ENCODE measurements at regions not wholly inside any gene's neighbourhood (a gene's known extent, or its start where the extent isn't known, plus 50 kb on each side); places are given as distances from the start of the nearest gene placed in this dataset.
"Not testable (repeated sequence)": the region's sequence is repeated elsewhere in the genome, so short reads cannot be mapped to it uniquely, and the experiment has no call there.

DNA sequence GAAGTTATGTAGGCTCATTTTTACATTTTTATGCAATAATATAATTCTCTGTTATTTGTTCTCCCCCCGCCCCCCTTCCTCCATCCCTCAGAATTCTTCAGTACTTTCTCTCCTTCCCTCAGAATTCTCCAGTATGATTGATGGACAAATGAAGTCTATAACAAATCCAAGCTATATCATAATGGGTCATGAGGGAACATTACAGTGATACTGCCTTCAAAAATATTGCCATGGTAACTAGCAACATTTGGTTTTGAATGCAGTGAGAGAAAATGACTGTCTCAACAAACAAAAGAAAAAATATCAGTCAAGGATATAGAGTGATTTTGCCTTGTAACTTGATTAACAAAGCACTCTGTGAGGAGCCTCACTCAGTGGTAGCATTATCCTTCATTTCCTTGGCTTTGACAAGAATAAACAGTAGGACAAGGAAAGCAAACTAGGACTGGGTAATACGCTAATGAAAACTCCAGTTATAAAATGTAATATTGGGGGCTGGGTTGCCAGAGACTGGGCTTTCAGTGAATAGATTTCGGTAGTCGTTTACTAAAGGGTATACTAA is 392.9 kb upstream of the CRIM1 start:
- in situ Hi-C loops (cut with HindIII; ENCODE audit: low sequenced_read_pairs): no loop called here

- in situ Hi-C loops (cut with HindIII; ENCODE audit: low sequenced_read_pairs): no loop called here
These were observed 395.0 kb upstream of the CRIM1 start for GRCh38 chr2:35960596-35960995.

DNA sequence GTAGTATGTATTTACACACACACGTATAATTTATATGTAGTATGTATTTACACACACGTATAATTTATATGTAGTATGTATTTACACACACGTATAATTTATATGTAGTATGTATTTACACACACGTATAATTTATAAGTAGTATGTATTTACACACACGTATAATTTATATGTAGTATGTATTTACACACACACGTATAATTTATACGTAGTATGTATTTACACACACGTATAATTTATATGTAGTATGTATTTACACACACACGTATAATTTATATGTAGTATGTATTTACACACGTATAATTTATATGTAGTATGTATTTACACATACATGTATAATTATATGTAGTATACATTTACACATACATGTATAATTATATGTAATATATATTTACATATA is 398.5 kb upstream of the CRIM1 start:
- in situ Hi-C loops (cut with HindIII; ENCODE audit: low sequenced_read_pairs): not testable (repeated sequence)

GRCh38 chr2:35946478-35946877 is 409.1 kb upstream of the CRIM1 start:
- in situ Hi-C loops (cut with HindIII; ENCODE audit: low sequenced_read_pairs): no loop called here

DNA sequence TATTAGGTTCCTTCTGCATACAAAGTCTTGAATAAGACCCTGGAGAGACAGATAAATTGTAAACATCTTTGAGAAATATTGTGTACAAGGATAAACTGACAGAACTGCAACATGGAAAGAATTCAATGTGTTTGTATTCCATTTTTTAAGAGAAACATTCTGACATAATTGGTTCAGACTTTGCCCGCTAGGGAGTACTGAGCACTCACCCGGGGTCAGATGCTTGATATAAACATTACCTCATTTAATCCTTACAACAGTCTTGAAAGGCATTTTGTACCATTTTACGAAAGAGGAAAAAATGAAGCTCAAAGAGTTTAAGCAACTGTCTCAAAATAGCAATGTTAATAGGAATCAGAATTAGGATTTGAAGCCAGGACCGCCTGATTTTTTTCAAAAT is 416.7 kb upstream of the CRIM1 start:
- in situ Hi-C loops (cut with HindIII; ENCODE audit: low sequenced_read_pairs): no loop called here

- in situ Hi-C loops (cut with HindIII; ENCODE audit: low sequenced_read_pairs): no loop called here
These were observed 422.5 kb upstream of the CRIM1 start for GRCh38 chr2:35933031-35933430.

DNA sequence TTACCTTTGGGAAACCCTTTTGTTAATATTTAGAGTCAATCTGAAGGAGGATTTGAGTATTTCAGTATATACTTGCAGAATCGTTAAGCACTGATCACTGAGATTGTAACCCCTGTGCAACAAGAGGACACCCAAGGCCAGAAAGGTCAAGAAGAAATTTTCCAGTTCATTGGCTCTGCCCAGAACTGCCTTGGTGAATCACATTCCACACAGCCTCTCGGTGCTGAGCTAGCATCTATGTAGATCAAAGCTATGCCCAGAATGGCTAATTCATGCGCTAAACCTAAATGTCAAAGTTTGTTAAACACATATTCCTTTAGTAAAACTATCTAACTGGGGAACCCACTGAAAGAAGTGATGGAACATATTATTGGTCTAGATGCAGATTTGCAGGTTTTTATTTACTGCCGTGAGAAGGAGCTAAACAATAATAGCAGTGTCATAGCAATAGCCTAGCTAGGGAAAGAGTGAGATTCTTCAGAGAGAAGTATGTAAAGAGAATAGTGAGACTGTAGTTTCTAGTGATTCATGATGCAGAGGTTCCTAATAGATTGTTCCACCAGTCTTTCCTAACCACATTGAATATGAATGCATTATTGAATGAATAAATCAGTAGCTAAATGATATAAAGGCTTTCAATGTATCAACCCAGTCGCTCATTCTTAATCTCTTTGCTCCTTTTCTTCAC is 423.2 kb upstream of the CRIM1 start:
- in situ Hi-C loops (cut with HindIII; ENCODE audit: low sequenced_read_pairs): no loop called here

DNA sequence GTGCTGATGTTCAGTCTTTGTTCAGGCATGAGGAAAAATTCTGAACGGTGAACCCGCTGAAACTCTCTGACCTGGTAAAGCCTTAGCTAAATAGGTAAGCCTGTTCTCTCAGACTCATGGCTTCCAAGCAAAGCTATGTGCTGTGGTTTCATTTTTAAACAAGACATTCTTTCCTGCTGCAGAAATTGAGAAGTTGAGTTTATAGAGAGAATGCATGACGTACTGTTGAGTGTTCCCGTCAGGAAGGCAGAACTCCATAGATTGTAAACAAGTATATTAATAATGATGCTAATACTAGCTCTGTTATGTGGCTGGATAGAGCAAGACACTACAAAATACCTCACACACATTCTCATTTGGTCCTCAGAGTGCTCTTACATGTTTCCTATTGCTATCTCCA is 424.0 kb upstream of the CRIM1 start:
- in situ Hi-C loops (cut with HindIII; ENCODE audit: low sequenced_read_pairs): no loop called here

- in situ Hi-C loops (cut with HindIII; ENCODE audit: low sequenced_read_pairs): no loop called here
These were observed 424.5 kb upstream of the CRIM1 start for GRCh38 chr2:35931115-35931514.

- in situ Hi-C loops (cut with HindIII; ENCODE audit: low sequenced_read_pairs): no loop called here
These were observed 426.0 kb upstream of the CRIM1 start for GRCh38 chr2:35929551-35929950.

- in situ Hi-C loops (cut with HindIII; ENCODE audit: low sequenced_read_pairs): no loop called here
These were observed 435.5 kb upstream of the CRIM1 start for GRCh38 chr2:35920061-35920460.

DNA sequence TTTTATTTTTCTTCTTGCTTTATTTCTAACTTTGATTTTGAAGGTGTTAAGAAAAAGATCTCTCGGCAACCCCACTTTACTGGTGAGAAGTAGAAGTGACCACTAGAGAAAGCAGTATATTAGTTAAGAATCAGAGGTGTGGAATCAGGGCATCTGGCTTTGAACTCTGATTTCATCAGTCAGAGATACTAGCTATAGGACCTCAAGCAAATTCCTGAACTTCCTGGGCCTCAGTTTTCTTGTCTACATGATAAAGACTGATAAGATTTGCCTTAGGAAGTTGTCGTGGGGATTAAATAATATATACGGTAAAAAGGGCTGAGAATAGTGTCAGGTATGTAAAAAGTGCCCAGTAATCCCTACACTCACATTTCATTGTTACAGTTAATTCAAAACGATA is 440.3 kb upstream of the CRIM1 start:
- in situ Hi-C loops (cut with HindIII; ENCODE audit: low sequenced_read_pairs): no loop called here

DNA sequence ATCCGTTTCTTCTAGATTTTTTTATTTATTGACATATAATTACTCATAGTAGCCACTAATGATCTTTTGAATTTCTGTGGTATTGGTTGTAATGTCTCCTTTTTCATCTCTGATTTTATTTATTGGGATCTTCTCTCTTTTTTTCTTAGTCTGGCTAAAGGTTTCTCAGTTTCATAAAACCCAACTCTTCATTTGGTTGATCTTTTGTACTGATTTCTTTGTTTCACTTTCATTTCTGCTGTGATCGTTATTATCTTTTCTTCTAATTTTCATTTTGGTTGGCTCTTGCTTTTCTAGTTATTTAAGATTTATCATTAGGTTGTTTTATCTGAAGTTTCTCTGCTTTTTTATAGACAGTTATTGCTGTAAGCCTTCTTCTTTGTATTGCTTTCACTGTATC is 463.6 kb upstream of the CRIM1 start:
- in situ Hi-C loops (cut with HindIII; ENCODE audit: low sequenced_read_pairs): no loop called here

GRCh38 chr2:35891528-35891927 is 464.1 kb upstream of the CRIM1 start:
- in situ Hi-C loops (cut with HindIII; ENCODE audit: low sequenced_read_pairs): no loop called here

GRCh38 chr2:35887146-35887545 is 468.4 kb upstream of the CRIM1 start:
- in situ Hi-C loops (cut with HindIII; ENCODE audit: low sequenced_read_pairs): no loop called here

GRCh38 chr2:35873921-35874320 is 481.7 kb upstream of the CRIM1 start:
- in situ Hi-C loops (cut with HindIII; ENCODE audit: low sequenced_read_pairs): no loop called here

GRCh38 chr2:35871672-35872071 is 483.9 kb upstream of the CRIM1 start:
- in situ Hi-C loops (cut with HindIII; ENCODE audit: low sequenced_read_pairs): no loop called here

GRCh38 chr2:35870713-35871112 is 484.9 kb upstream of the CRIM1 start:
- in situ Hi-C loops (cut with HindIII; ENCODE audit: low sequenced_read_pairs): no loop called here

DNA sequence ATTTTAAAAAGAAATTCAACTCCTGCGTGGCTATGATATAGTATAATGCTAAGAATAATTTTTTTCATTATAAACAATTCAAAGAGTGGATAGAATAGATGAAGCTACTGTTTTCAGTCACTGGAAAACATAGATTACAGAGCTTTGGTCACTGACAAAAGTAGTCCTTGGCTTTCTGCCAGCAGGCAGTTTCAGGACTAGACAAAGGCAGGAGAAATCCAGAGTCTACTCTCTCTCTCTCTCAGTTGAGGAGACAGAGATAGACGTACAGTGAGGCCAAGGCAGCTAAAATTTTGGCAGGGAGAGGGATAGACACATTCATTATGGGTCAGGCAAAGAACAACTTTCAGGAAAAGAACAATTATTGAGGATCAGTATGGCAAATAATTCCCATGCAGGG is 491.4 kb upstream of the CRIM1 start:
- in situ Hi-C loops (cut with HindIII; ENCODE audit: low sequenced_read_pairs): no loop called here

DNA sequence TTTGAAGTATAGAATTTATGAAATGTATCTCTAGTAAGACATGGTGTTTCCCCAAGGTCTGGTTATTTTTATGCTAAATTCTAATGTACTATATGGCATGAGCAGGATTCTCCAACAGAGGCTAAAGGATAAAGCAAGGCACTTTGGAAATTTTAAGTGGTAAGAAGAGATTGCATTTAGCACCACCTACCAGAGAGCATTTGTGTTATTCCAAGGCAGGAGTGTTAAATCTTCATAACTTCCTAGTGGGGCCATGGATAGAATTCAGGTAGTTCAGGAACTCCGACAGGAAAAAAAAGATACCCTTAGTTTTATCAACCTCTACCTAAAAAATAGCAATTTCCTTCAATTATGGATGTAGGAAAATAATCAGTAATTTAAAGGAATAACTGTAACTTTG is 497.4 kb upstream of the CRIM1 start:
- in situ Hi-C loops (cut with HindIII; ENCODE audit: low sequenced_read_pairs): no loop called here

GRCh38 chr2:35857498-35857897 is 498.1 kb upstream of the CRIM1 start:
- in situ Hi-C loops (cut with HindIII; ENCODE audit: low sequenced_read_pairs): no loop called here

DNA sequence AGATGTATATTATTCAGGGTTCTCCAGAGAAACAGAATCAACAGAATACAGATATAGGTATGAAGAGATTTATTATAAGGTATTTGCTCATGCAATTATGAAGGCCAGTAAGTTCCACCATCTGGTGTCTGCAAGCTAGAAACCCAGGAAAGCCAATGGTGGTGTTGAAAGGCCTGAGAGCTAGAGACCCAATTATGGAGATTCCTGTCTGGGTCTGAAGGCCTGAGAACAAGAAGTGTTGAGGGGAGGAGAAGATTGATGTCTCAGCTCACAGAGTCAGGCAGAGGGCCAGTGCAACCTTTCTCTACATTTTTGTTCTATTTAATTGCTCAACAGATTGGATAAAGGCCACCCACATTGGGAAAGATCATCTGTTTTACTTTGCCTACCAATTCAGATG is 524.2 kb upstream of the CRIM1 start:
- in situ Hi-C loops (cut with HindIII; ENCODE audit: low sequenced_read_pairs): no loop called here

DNA sequence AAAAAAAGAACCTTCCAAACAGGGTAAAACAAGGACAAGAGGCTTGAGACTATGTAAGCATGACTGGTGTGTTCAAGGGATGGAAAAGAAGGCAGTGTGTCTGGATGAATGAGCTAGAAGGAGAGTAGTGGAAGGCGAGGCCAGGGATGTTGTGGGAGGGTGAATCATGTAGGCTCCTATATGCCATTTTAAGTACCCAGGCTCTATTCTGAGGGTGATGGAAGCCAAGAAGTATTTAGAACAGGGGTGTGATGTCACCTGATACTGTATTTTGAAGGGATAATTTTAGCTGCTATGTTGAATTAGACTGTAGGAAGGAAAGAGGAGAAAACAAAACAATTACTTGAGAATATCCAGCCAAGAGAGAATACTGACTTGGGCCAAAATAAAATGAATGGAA is 524.7 kb upstream of the CRIM1 start:
- in situ Hi-C loops (cut with HindIII; ENCODE audit: low sequenced_read_pairs): no loop called here

Data from DLD1 (cell line).